ENCODE measurements at regions not wholly inside any gene's neighbourhood (a gene's known extent, or its start where the extent isn't known, plus 50 kb on each side); places are given as distances from the start of the nearest gene placed in this dataset.
A peak's percentile ranks its signal among the peaks of the same experiment; 100 is the strongest.
"Not testable (repeated sequence)": the region's sequence is repeated elsewhere in the genome, so short reads cannot be mapped to it uniquely, and the experiment has no call there.

GRCh38 chr4:58871509-58871908, 1761.3 kb upstream of the IGFBP7 start:
- no peak for DNase-seq (ENCODE audit: low spot score)

DNA sequence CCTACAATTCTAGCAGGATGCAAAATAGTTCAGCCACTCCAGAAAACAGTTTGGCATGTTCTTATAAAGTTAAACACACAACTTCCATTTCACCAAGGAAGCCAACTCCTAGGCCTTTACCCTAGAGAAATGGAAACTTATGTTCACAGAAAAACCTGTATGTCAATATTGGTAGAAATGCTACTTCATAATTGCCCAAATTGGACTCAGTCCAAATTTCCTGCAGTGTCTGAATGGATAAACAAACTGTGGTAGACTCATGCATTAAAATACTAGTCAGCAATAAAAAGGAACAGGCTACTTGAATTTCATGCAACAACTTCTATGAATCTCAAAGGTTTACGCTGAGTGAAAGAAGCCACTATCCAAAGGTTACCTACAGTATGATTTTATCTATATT, 1738.8 kb upstream of the IGFBP7 start:
- DNase-seq (ENCODE audit: low spot score): no peak

DNA sequence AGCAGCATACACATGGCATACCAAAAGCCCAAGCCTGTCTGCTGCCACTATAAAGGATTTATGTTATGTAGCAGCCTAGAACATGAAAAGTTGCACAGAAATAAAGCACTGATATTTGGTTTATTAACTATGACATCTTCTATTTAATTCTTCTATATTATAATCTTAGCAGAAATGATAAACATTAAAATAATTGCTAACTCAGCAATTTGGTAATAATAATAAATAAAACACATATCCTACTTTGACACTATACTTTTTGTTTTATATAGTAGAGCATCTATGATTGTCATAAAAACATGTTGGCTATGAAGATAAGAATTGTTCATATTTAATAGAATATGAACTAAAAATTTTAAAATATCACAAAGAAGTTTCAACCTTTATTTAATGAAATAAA, 1733.3 kb upstream of the IGFBP7 start:
- no peak for DNase-seq (ENCODE audit: low spot score)

- DNase-seq (ENCODE audit: low spot score): no peak
Measured at GRCh38 chr4:58833126-58833525, 1722.9 kb upstream of the IGFBP7 start.

DNA sequence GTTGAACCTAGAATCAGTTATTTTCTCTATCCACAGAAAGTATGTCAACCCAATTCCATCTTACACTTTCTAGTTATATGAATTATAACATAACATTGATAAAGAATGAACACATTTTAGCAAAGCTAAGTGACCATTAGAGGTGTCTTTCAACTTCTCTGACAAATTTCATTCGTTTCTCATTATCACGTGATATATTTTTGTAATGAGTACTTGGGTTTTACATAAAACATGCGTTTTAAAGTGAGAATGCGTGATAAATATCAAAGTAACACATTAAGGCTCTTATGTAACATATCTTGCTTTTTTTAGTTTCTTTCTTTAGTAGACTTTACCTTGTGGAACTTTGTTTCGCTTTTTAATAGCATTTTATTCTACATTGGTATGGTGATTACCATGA, 1715.1 kb upstream of the IGFBP7 start:
- DNase-seq (ENCODE audit: low spot score): no peak

DNA sequence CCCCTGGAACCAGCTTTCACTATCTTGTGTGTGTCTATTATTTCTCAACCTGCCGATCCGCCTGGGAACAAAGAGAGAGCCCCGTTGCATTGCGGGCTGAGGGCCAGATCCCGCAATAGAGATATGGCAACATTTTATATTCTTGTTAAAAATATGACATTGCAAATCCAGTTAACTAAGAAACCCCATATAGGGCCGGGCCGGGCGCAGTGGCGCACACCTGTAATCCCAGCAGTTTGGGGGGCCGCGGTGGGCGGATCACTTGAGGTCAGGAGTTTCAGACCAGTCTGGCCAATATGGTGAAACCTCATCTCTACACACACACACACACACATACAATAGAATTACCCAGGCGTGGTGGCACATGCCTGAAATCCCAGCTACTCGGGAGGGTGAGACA, 1708.4 kb upstream of the IGFBP7 start:
- DNase-seq (ENCODE audit: low spot score): not testable (repeated sequence)

DNA sequence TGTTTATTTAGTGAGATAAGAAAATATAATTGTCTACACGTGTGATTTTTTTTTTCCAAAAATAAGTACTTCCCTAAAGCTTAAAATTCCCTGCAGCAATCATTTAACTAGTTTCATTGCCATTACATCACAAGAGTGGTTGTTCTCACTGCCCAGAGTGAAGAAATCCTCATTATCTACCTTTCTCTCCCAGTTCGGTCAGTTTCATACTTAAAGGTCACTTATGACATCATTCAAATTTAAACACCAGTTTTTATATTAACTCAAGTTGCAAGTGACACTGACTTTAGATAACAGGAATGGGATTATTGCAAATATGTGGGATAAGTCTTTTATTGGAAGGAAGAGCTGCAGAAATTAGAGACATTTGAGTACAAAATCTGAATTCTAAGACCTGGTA, 1699.8 kb upstream of the IGFBP7 start:
- no peak for DNase-seq (ENCODE audit: low spot score)

DNA sequence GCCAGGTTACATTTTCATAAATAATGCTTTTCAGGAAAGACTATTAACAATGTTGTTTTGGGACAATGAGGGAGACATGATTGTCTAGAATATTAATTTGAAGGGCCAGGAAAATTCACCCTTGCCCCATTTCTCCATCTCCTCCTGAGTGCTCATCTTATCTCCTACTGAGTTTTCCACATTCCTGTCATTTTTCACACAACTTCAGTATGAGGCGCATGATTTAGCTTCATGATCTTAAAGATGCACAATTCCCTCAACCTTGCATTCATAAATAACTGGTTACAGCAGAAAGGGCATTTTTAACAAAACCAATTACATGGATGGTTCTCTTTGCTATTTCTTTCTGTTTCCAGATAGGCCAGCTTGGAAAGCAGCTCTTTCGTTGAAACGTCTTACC, 1699.2 kb upstream of the IGFBP7 start:
- DNase-seq (ENCODE audit: low spot score): no peak

GRCh38 chr4:58808817-58809216, 1698.6 kb upstream of the IGFBP7 start:
- DNase-seq (ENCODE audit: low spot score): no peak

- no peak for DNase-seq (ENCODE audit: low spot score)
Measured at GRCh38 chr4:58807843-58808615, 1697.8 kb upstream of the IGFBP7 start.

GRCh38 chr4:58776627-58777026, 1666.4 kb upstream of the IGFBP7 start:
- peak; percentile 9 for DNase-seq (ENCODE audit: low spot score)

GRCh38 chr4:58767598-58767997, 1657.4 kb upstream of the IGFBP7 start:
- DNase-seq (ENCODE audit: low spot score): no peak

- no peak for DNase-seq (ENCODE audit: low spot score)
Measured at GRCh38 chr4:58766763-58767162, 1656.6 kb upstream of the IGFBP7 start.

- DNase-seq (ENCODE audit: low spot score): no peak
Measured at GRCh38 chr4:58761563-58761962, 1651.4 kb upstream of the IGFBP7 start.

- no peak for DNase-seq (ENCODE audit: low spot score)
Measured at GRCh38 chr4:58760737-58761136, 1650.6 kb upstream of the IGFBP7 start.

- no peak for DNase-seq (ENCODE audit: low spot score)
Measured at GRCh38 chr4:58760100-58760499, 1649.9 kb upstream of the IGFBP7 start.

DNA sequence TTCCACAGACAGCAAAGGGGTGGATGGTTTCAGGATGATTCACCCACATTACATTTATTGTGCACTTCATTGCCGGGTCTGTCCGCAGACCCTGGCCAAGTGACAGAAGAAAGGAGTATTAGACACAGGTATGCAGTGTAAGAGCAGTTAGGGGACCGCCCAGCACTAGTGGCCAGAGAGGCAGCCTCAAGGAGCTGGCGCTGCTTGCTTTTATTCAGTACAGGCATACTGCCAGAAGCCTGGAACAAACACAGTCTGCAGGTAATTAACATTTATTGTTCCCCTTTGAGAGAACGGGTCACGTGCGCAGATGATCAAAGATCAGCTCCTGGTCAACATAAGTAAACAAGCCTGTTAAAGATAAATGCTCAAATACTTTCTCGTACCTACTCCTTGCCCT, 1639.0 kb upstream of the IGFBP7 start:
- DNase-seq (ENCODE audit: low spot score): no peak

GRCh38 chr4:58740897-58741296, 1630.7 kb upstream of the IGFBP7 start:
- DNase-seq (ENCODE audit: low spot score): no peak

- DNase-seq (ENCODE audit: low spot score): no peak
Measured at GRCh38 chr4:58739275-58739674, 1629.1 kb upstream of the IGFBP7 start.

DNA sequence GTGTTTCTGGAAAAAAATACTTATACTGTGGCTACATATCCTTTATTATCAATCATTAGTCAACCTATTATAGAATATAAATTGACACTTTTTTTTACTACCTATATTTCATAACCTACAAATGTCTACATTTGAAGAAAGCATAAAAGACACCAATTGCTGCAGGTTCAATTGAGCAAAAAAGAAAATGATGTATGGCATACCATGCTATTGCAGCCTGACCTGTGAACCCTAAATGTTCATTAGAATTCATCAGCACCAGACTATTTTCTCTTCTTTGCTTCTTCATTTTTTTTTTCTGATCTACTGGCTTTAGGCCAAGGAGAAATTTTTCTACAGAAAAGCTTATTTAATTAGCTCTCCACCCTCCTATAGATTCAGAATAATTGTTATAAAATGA, 1628.2 kb upstream of the IGFBP7 start:
- DNase-seq (ENCODE audit: low spot score): no peak

DNA sequence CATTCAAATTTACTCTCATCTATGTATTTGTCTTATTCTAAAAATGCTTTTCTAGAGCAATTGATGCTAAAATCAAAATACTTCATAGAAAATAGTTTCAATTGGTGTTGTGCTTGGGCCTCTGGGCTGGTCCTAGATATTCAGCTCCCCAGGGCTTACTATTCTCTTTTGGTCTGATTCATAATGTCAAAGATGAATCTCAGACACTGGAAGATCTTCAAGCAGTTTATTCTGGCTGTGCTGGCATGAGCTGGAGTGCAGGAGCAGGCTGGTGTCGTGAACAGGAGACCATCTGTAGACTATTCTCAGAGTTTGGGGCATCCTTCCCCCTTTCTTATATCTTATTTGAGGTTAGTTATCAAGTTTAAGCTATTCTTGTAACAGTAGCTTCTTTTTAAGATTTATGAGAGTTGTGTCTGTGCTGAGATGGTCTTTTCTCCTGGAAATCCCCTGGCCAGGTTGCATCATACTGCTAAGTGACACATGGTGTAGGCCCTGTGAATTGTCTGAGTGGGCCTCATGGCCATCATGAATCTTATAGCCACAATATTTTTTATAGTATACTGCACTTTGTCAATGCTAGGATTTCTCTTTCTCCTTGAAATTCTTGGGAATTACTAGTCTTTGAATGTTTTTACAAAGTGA, 1624.0 kb upstream of the IGFBP7 start:
- no peak for DNase-seq (ENCODE audit: low spot score)

DNA sequence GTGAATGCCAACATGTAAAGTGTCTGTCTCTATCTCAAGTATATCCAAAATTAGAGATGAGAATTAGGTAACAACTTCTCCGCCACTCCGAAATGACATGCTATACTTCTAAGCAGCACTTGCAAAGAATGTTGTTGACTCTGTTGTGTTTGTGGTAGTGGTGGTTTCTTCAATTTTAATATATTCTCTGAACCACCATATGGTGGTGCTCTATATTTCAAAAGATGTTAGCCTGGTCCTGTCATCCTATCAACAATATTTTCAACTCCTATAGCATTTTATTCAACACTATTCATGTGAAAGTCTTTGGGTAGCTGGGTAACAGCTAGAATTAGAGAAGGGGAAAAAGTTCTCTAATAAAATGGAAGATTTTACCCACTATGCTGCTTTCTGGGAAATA, 1622.8 kb upstream of the IGFBP7 start:
- DNase-seq (ENCODE audit: low spot score): no peak

DNA sequence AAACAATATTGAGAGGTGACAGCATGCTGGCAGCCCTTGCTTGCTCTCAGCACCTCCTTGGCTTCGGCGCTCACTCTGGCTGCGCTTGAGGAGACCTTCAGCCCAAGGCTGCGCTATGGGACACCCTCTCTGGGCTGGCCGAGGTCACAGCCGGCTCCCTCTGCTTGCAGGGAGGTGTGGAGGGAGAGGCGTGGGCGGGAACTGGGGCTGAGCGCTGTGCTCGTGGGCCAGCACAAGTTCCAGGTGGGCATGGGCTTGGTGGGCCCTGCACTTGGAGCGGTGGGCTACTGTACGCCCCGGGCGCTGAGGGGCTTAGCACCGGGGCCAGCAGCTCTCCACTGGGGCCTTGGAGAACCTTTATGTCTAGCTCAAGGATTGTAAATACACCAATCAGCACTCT, 1613.8 kb upstream of the IGFBP7 start:
- DNase-seq (ENCODE audit: low spot score): no peak

DNA sequence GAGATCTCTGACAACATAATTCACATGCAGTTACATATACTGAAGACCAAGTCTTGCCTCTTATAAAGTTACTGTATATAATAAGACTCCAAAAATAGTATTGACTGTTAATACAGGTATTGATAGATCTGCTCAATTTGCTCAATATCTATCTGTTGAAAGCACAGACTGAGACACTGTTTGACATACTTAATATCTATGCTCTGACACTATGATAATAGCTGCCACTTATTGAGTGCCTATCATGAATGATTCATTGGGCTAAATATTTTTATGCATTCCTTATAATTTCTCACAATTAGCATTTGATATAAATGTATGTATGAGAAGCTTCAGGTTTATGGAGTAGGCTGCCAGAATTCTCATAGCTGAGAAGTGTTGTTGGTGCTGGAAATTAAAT, 1600.9 kb upstream of the IGFBP7 start:
- DNase-seq (ENCODE audit: low spot score): no peak
